ENCODE measurements at regions not wholly inside any gene's neighbourhood (a gene's known extent, or its start where the extent isn't known, plus 50 kb on each side); places are given as distances from the start of the nearest gene placed in this dataset.
"Not testable (repeated sequence)": the region's sequence is repeated elsewhere in the genome, so short reads cannot be mapped to it uniquely, and the experiment has no call there.

DNA sequence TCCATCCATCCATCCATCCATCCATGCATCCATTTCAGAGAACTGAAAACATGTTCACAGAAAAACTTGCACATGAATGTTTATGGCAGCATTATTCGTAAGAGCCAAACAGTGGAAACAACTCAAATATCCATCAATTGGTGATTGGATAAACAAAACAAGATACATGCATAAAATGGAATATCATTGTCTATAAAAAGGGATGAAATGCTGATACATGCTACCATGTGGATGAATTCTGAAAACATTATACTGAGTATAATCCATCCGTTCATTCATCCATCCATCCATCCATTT is 115.1 kb downstream of the CRYAA start:
- CTCF ChIA-PET; DNase-seq; H3K27ac Mint-ChIP-seq; ATAC-seq; H3K4me3 Mint-ChIP-seq; H3K27me3 Mint-ChIP-seq; H3K9me3 Mint-ChIP-seq (ENCODE audit: low read depth); H3K4me1 Mint-ChIP-seq; H3K36me3 Mint-ChIP-seq: not testable (repeated sequence)

DNA sequence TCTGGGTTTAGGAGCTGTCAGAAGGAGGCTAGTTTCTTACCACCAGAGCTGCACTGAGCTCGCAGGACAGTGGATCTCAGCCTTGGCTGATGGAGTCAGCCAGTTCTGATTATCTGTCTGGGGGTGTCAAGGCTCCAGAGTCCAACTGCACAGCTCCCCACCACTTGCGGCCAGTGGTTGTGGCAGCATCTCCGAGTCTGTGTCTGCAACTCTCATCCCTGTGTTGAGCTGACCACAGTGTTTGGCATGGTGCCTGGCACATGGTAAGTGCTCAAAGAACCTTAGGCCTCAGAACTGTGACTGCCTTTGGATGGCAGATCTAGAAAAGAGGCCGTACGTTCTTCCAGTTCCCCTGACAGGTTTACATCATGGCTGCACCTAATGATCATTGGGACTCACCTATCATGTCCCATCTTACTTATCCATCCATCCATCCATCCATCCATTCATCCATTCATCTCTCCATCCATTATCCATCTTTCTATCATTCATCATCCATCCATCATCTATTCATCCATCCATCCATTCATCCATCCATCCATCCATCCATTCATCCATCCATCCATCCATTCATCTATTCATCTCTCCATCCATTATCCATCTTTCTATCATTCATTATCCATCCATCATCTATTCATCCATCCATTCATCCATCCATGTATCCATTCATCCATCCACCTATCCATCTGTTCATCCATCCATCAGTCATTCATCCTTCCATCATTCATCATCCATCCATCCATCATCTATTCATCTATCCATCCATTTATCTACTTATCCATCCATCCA is 114.5 kb downstream of the CRYAA start:
- Mint-ChIP-seq H3K9me3 (ENCODE audit: low read depth) (no peaks in the 10 kb centered on the region), H3K27ac (no peak overlapping the region), H3K4me1 (peaks cover 8% of the 10 kb centered on the region), H3K4me3 (no peak overlapping the region), H3K36me3 (no peaks in the 10 kb centered on the region), H3K27me3 (peaks cover 2% of the 10 kb centered on the region)
- DNase-seq (no peak), ATAC-seq (no peak)
- CTCF ChIA-PET: no interaction called here

GRCh38 chr21:43282358-43283120 is 113.7 kb downstream of the CRYAA start:
- Mint-ChIP-seq H3K4me3 (no peak overlapping the region), H3K36me3 (no peaks in the 10 kb centered on the region), H3K4me1 (peaks cover 11% of the 10 kb centered on the region), H3K27me3 (peaks cover 10% of the 10 kb centered on the region), H3K9me3 (ENCODE audit: low read depth) (no peaks in the 10 kb centered on the region), H3K27ac (no peak overlapping the region)
- CTCF ChIA-PET: no interaction called here
- ATAC-seq (no peak), DNase-seq (no peak)

DNA sequence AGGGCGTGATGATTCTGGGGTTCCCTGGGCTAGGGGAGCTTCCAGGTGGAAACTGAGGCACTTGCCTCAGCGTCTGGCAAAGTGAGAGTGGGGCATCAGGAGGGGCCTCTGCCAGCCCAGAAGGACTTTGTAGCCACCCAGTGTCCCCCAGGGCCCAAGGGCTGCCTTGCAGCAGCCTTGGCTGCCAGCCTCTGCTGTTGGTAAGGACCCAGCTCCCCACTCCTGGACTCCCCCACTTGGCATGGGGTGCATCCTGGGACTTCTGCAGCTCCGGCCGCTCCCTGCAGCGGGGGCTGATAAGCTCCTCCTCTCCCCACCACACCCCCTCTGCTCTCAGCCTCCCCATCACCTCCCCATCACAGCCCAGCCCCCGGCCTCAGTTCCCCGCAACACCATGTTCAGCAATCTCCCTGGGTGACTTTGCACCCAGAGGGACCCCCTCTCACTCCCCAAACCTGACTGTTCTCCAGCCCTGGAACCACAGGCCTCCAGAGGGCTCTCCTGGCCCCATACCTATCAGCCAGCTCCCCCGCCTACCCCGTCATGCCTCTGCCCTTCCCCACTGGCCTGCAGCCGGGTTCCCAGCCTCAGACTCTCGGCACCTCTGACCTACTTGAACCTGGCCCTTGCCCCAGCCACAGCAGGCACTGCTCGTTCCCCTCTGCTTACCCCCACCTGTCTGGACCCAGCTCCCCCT is 113.0 kb downstream of the CRYAA start:
- ATAC-seq: no peak
- CTCF ChIA-PET: no interaction called here
- Mint-ChIP-seq H3K27ac (no peak overlapping the region), H3K27me3 (peaks cover 11% of the 10 kb centered on the region), H3K4me3 (peak overlapping the region; percentile 4), H3K4me1 (peaks cover 7% of the 10 kb centered on the region), H3K36me3 (no peaks in the 10 kb centered on the region), H3K9me3 (ENCODE audit: low read depth) (no peaks in the 10 kb centered on the region)
- DNase-seq: no peak

DNA sequence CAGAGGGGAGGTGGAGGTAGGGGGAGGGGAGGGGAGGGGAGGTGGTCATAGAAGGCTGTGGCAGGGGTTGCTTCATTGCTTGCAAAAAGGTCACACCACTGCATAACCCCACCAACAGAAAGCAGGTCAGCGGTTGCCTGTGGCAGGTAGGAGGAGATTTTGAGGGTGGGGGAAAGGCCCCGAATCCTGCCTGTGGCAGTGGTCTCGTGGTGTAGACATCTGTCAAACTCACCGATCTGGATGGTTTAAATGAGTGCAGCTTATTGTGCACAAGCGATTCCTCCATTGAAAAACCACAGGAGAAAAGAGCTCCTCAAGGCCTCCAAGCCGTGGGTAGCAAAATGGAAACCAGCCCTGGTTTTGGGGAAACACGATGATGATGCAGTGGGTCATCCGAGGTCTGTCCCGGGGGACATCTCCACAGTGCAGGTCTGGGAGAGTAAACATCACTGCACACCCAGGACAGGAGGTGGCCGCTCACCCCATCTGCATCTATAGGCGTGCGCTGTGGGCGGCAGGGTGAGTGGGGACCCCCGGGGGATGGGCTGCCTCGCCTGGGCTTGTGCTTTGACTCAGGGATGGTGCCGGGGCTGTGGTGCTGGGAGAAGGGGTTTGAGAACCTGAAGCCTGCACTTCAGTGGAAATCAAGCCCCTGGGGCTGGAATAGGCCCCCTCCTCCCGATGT is 112.3 kb downstream of the CRYAA start:
- DNase-seq: peak; percentile 53
- H3K27ac Mint-ChIP-seq: no peak overlapping the region
- ATAC-seq: peak; percentile 27
- H3K4me1 Mint-ChIP-seq: peaks cover 7% of the 10 kb centered on the region
- no peaks in the 10 kb centered on the region for H3K36me3 Mint-ChIP-seq
- H3K4me3 Mint-ChIP-seq: peak overlapping the region; percentile 4
- peaks cover 16% of the 10 kb centered on the region for H3K27me3 Mint-ChIP-seq
- no peaks in the 10 kb centered on the region for H3K9me3 Mint-ChIP-seq (ENCODE audit: low read depth)
- CTCF ChIA-PET: no interaction called here

DNA sequence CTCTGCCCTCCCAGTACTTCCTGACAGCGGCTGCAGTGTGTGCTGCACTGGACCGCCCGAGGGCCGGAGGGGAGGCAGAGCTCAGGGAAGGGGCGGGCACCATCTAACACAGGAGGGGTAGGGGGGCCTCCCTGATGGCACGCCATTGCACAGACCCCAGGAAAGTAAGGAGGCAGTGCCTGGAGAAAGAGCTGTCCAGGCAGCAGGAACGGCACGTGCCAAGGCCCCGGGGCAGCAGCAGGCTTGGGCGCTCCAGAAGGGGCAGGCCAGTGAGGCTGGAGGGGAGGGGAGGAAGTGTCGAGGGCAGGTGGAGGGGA is 110.7 kb downstream of the CRYAA start:
- ATAC-seq (no peak), DNase-seq (no peak)
- H3K9me3 Mint-ChIP-seq (ENCODE audit: low read depth): no peaks in the 10 kb centered on the region
- no peak overlapping the region for H3K4me3 Mint-ChIP-seq
- H3K36me3 Mint-ChIP-seq: no peaks in the 10 kb centered on the region
- peaks cover 9% of the 10 kb centered on the region for H3K4me1 Mint-ChIP-seq
- no peak overlapping the region for H3K27ac Mint-ChIP-seq
- CTCF ChIA-PET: no interaction called here
- H3K27me3 Mint-ChIP-seq: peaks cover 22% of the 10 kb centered on the region

DNA sequence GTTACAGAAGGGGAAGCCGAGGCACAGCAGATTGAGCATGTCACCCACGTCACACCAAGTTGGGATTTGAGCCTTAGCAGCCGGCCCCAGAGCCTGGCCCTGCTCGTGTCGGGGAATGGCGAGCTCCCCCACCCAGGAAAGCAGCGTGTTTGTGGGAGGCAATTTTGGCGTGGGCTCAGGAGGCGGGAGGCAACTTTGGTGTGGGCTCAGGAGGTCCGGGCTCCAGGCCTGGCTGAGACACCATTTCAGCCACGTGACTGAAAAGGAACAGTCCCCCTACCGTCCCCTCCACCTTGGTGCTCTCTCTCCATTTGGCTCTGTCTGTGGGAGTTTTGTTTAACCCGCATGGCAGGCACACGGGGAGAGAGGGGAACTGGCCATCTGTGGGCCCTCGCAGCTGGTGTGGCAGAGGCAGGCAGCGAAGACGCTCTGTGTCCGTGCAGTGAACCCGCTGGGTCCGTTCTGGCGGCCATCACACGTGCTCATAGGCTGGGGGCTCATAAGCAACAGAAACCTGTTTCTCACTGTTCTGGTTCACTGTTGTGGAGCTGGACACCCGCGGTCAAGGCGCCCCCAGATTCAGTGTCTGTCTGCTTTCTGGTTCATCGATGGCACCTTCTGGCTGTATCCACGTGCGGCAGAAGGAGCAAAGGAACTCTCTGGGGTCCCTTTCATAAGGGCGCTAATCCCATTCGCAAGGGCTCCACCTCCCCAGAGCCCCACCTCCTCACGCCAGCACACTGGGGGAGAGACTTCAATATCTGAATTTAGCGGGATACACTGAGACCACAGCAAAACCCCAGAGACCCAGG is 110.2 kb downstream of the CRYAA start:
- Mint-ChIP-seq H3K4me1 (peaks cover 9% of the 10 kb centered on the region), H3K4me3 (no peak overlapping the region)
- CTCF ChIA-PET: no interaction called here

GRCh38 chr21:43278359-43278758 is 109.6 kb downstream of the CRYAA start:
- CTCF ChIA-PET: no interaction called here
- Mint-ChIP-seq H3K9me3 (ENCODE audit: low read depth) (no peaks in the 10 kb centered on the region), H3K27me3 (peaks cover 22% of the 10 kb centered on the region), H3K4me3 (no peak overlapping the region), H3K36me3 (no peaks in the 10 kb centered on the region), H3K4me1 (peaks cover 9% of the 10 kb centered on the region), H3K27ac (no peak overlapping the region)
- DNase-seq (no peak), ATAC-seq (no peak)

More for the DNA sequence above, 110.2 kb downstream of the CRYAA start:
- H3K36me3 Mint-ChIP-seq: no peaks in the 10 kb centered on the region
- peaks cover 22% of the 10 kb centered on the region for H3K27me3 Mint-ChIP-seq
- ATAC-seq: no peak
- H3K27ac Mint-ChIP-seq: no peak overlapping the region
- H3K9me3 Mint-ChIP-seq (ENCODE audit: low read depth): no peaks in the 10 kb centered on the region
- no peak for DNase-seq

GRCh38 chr21:43277481-43278351 is 108.9 kb downstream of the CRYAA start:
- Mint-ChIP-seq H3K36me3 (no peaks in the 10 kb centered on the region), H3K4me3 (no peak overlapping the region), H3K27ac (no peak overlapping the region), H3K9me3 (ENCODE audit: low read depth) (no peaks in the 10 kb centered on the region), H3K27me3 (peaks cover 25% of the 10 kb centered on the region), H3K4me1 (peaks cover 9% of the 10 kb centered on the region)
- DNase-seq (no peak), ATAC-seq (no peak)
- CTCF ChIA-PET: no interaction called here

DNA sequence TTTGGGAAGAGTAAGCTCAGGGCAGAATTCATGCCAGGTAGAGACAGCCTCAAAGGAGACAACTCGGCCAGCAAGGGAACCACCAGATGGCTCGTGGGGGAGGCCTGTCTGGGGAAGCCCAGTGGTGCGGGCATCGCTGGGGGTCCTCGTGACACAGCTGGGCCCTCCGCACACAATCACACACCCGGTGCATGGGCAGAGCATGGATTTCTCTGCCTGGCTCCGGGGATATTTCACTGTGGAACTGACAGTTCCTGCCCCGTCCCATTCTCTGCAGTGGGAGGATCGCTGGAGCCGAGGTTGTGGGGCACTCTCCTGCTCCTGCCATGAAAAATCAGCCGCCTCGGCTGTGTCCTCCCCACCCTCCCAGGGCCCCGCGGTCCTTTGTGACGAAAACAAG is 108.0 kb downstream of the CRYAA start:
- H3K27ac Mint-ChIP-seq: no peak overlapping the region
- H3K4me3 Mint-ChIP-seq: no peak overlapping the region
- no peaks in the 10 kb centered on the region for H3K9me3 Mint-ChIP-seq (ENCODE audit: low read depth)
- DNase-seq (no peak), ATAC-seq (no peak)
- no peaks in the 10 kb centered on the region for H3K36me3 Mint-ChIP-seq
- peaks cover 25% of the 10 kb centered on the region for H3K27me3 Mint-ChIP-seq
- peaks cover 9% of the 10 kb centered on the region for H3K4me1 Mint-ChIP-seq
- CTCF ChIA-PET: no interaction called here

- ATAC-seq (no peak), DNase-seq (no peak)
- Mint-ChIP-seq H3K27ac (no peak overlapping the region), H3K9me3 (ENCODE audit: low read depth) (no peaks in the 10 kb centered on the region), H3K4me1 (peaks cover 5% of the 10 kb centered on the region), H3K4me3 (no peak overlapping the region), H3K27me3 (peaks cover 25% of the 10 kb centered on the region), H3K36me3 (no peaks in the 10 kb centered on the region)
- CTCF ChIA-PET: no interaction called here
These were observed 106.8 kb downstream of the CRYAA start for GRCh38 chr21:43275421-43276211.

DNA sequence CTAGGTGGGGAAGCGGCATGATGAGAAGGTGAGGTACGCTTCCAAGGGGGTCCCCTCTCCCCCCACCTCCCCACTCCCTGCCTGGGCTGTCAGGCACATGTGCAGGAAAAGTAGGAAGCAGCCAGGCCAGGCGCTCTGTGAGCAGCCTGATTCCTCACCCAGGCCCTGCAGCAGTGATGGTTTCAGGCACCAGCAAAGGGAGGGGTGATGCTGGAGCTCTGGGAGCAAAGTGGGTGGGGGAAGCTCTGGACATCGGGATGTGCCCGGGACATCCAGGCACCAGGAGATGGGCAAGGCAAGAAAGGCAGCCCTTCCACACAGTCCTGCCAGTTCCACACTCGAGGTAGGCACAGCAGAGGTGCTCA is 106.1 kb downstream of the CRYAA start:
- ATAC-seq (no peak), DNase-seq (no peak)
- no peak overlapping the region for H3K27ac Mint-ChIP-seq
- CTCF ChIA-PET: no interaction called here
- H3K27me3 Mint-ChIP-seq: peaks cover 26% of the 10 kb centered on the region
- H3K4me3 Mint-ChIP-seq: no peak overlapping the region
- H3K9me3 Mint-ChIP-seq (ENCODE audit: low read depth): no peaks in the 10 kb centered on the region
- no peaks in the 10 kb centered on the region for H3K36me3 Mint-ChIP-seq
- peaks cover 5% of the 10 kb centered on the region for H3K4me1 Mint-ChIP-seq
